Fibroblast of lung (primary cell): ENCODE measurements at regions not wholly inside any gene's neighbourhood (a gene's known extent, or its start where the extent isn't known, plus 50 kb on each side); places are given as distances from the start of the nearest gene placed in this dataset.

Source experiments
- DNase-seq, 2 donors: peaks; one replicate each; pipeline versions ENCODE4 v3.0.0 to v3.0.0-alpha.2; 2010; ENCODE audit warnings: low read depth in 2 of 2
- H2AFZ ChIP-seq: 2 replicates; pipeline ENCODE4 v1.5.1; 2012; ENCODE audit warnings: low read length, control low read depth, inconsistent platforms
- H3K27ac ChIP-seq: 2 replicates; pipeline ENCODE4 v1.5.1; 2011; ENCODE audit warnings: low read length, control low read depth; ENCODE audit not compliant: insufficient read depth
- H3K27me3 ChIP-seq: 2 replicates; pipeline ENCODE4 v1.5.1; 2011; ENCODE audit warnings: mild to moderate bottlenecking, low read length; ENCODE audit not compliant: control insufficient read depth, insufficient read depth
- H3K36me3 ChIP-seq: 2 replicates; pipeline ENCODE4 v1.5.1; 2011; ENCODE audit warnings: low read length; ENCODE audit not compliant: control insufficient read depth, insufficient read depth
- H3K4me1 ChIP-seq: 2 replicates; pipeline ENCODE4 v1.5.1; 2011; ENCODE audit warnings: low read length; ENCODE audit not compliant: control insufficient read depth, insufficient read depth; ENCODE audit errors: extremely low read depth
- H3K4me2 ChIP-seq: 2 replicates; pipeline ENCODE4 v1.5.1; 2011; ENCODE audit warnings: low read length, control low read depth; ENCODE audit not compliant: insufficient read depth; ENCODE audit errors: extremely low read depth
- H3K4me3 ChIP-seq, 4 experiments: fragments of 200-600 bp in 1 of 4; sonication (generic) in 1 of 4; replicated peaks in 1 of 4; 2 replicates each; pipeline ENCODE4 v1.5.1; 2011 to 2016; ENCODE audit warnings: low read length in 4 of 4, low read depth in 3 of 4, mild to moderate bottlenecking in 3 of 4, control low read depth in 2 of 4, inconsistent platforms in 1 of 4, mixed read lengths in 1 of 4; ENCODE audit not compliant: insufficient read depth in 1 of 4; ENCODE audit errors: control extremely low read depth in 1 of 4
- H3K79me2 ChIP-seq: 2 replicates; pipeline ENCODE4 v1.5.1; 2012; ENCODE audit warnings: mild to moderate bottlenecking, low read length, inconsistent platforms; ENCODE audit not compliant: control insufficient read depth, insufficient read depth
- H3K9ac ChIP-seq: 2 replicates; pipeline ENCODE4 v1.5.1; 2011; ENCODE audit warnings: mild to moderate bottlenecking, low read length, control low read depth; ENCODE audit not compliant: insufficient read depth
- H3K9me3 ChIP-seq: 2 replicates; pipeline ENCODE4 v1.5.1; 2012; ENCODE audit warnings: low read depth, low read length; ENCODE audit not compliant: control insufficient read depth, insufficient read depth
- H4K20me1 ChIP-seq: 2 replicates; pipeline ENCODE4 v1.5.1; 2011; ENCODE audit warnings: low read length; ENCODE audit not compliant: control insufficient read depth, insufficient read depth; ENCODE audit errors: extremely low read depth
- CTCF ChIP-seq, 2 donors: IDR thresholded peaks in 1 of 2; conservative IDR thresholded peaks in 1 of 2; 1 replicate in 1 of 2; 2 replicates in 1 of 2; pipeline ENCODE4 v1.5.1; 2011 to 2012; ENCODE audit warnings: low read length in 2 of 2, control low read depth in 1 of 2, inconsistent platforms in 1 of 2, low read depth in 1 of 2, mild to moderate bottlenecking in 1 of 2
- EZH2 ChIP-seq: IDR thresholded peaks from 2 replicates; pipeline ENCODE4 v1.5.1; 2012; ENCODE audit warnings: low read length, control low read depth, mild to moderate bottlenecking; ENCODE audit errors: missing control alignments

GRCh38 chr4:175281894-175282293 lies 363.7 kb downstream of the ADAM29 start:
- Histone ChIP-seq H3K4me3 (no peak overlapping the region), H3K4me2 (no peak overlapping the region), H3K4me1 (no peaks in the 10 kb centered on the region), H3K9ac (no peak overlapping the region), H3K9me3 (no peaks in the 10 kb centered on the region), H3K36me3 (no peaks in the 10 kb centered on the region), H3K79me2 (no peaks in the 10 kb centered on the region), H3K27me3 (no peaks in the 10 kb centered on the region), H2AFZ (no peak overlapping the region), H3K27ac (no peak overlapping the region), H4K20me1 (no peaks in the 10 kb centered on the region)
- no peak for TF ChIP-seq CTCF (conservative IDR thresholded peaks at IDR 0.05 in 1 of 2, IDR thresholded peaks at IDR 0.05 in 1 of 2; ENCODE audit: low read depth in 1 of 2, low read length in 2 of 2)
- TF ChIP-seq EZH2, result no peak
- no peak for DNase-seq

- Histone ChIP-seq H3K27me3 (no peaks in the 10 kb centered on the region), H4K20me1 (no peaks in the 10 kb centered on the region), H3K4me2 (no peak overlapping the region), H2AFZ (no peak overlapping the region), H3K9ac (no peak overlapping the region), H3K4me1 (no peaks in the 10 kb centered on the region), H3K36me3 (no peaks in the 10 kb centered on the region), H3K9me3 (no peaks in the 10 kb centered on the region), H3K4me3 (no peak overlapping the region), H3K79me2 (no peaks in the 10 kb centered on the region), H3K27ac (no peak overlapping the region)
- TF ChIP-seq EZH2 (no peak), CTCF (conservative IDR thresholded peaks at IDR 0.05 in 1 of 2, IDR thresholded peaks at IDR 0.05 in 1 of 2; ENCODE audit: low read depth in 1 of 2, low read length in 2 of 2) (no peak)
- peak in 1 of 2 donors; percentile 14 for DNase-seq
Observed at GRCh38 chr4:175282407-175282806, 364.2 kb downstream of the ADAM29 start.

- H3K9me3 ChIP-seq, result no peaks in the 10 kb centered on the region
- no peaks in the 10 kb centered on the region for H3K4me1 ChIP-seq
- no peaks in the 10 kb centered on the region for H3K79me2 ChIP-seq
- no peak for TF ChIP-seq CTCF (conservative IDR thresholded peaks at IDR 0.05 in 1 of 2, IDR thresholded peaks at IDR 0.05 in 1 of 2; ENCODE audit: low read depth in 1 of 2, low read length in 2 of 2)
- TF ChIP-seq EZH2, result no peak
- no peak overlapping the region for H3K4me2 ChIP-seq
- H2AFZ ChIP-seq, result no peak overlapping the region
- H3K27ac ChIP-seq, result no peak overlapping the region
- no peaks in the 10 kb centered on the region for H3K36me3 ChIP-seq
- H3K4me3 ChIP-seq, result no peak overlapping the region
- H3K27me3 ChIP-seq, result no peaks in the 10 kb centered on the region
- no peaks in the 10 kb centered on the region for H4K20me1 ChIP-seq
- peak; percentile 41 to 66 for DNase-seq
- no peak overlapping the region for H3K9ac ChIP-seq
Observed at GRCh38 chr4:175290401-175290800, 372.2 kb downstream of the ADAM29 start.
